ENCODE measurements at regions not wholly inside any gene's neighbourhood (a gene's known extent, or its start where the extent isn't known, plus 50 kb on each side); places are given as distances from the start of the nearest gene placed in this dataset.
"Not testable (repeated sequence)": the region's sequence is repeated elsewhere in the genome, so short reads cannot be mapped to it uniquely, and the experiment has no call there.

DNA sequence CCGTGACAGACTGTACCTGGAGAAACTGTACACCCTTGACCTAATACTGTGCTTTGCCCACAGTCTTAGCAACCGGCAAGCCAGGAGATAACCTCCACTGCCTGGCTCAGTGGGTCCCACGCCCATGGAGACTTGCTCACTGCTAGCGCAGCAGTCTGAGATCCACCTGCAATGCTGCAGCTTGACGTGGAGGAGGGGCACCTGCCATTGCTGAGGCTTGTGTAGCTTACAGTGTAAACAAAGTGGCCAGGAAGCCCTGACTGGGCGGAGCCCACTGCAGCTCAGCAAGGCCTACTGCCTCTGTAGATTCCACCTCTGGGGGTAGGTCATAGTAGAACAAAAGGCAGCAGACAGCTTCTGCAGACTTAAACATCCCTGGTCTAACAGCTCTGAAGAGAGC, 189.3 kb downstream of the EDEM1 start:
- H3K4me2 ChIP-seq (ENCODE audit: low read depth, low read length), result no peak overlapping the region
- no peak overlapping the region for H2AFZ ChIP-seq (ENCODE audit: low read length)
- no peaks in the 10 kb centered on the region for H3K27me3 ChIP-seq (replicated peaks; ENCODE audit: insufficient read depth, low read length)
- DNase-seq, result peak; percentile 58
- no peak for TF ChIP-seq EZH2 (optimal IDR thresholded peaks at IDR 0.05; ENCODE audit: low read depth, low read length)
- no peak for TF ChIP-seq EZH2phosphoT487 (IDR thresholded peaks at IDR 0.05; ENCODE audit: low read length)
- TF ChIP-seq, protein P1, sequence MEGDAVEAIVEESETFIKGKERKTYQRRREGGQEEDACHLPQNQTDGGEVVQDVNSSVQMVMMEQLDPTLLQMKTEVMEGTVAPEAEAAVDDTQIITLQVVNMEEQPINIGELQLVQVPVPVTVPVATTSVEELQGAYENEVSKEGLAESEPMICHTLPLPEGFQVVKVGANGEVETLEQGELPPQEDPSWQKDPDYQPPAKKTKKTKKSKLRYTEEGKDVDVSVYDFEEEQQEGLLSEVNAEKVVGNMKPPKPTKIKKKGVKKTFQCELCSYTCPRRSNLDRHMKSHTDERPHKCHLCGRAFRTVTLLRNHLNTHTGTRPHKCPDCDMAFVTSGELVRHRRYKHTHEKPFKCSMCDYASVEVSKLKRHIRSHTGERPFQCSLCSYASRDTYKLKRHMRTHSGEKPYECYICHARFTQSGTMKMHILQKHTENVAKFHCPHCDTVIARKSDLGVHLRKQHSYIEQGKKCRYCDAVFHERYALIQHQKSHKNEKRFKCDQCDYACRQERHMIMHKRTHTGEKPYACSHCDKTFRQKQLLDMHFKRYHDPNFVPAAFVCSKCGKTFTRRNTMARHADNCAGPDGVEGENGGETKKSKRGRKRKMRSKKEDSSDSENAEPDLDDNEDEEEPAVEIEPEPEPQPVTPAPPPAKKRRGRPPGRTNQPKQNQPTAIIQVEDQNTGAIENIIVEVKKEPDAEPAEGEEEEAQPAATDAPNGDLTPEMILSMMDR (IDR thresholded peaks at IDR 0.05; ENCODE audit: low read length), result no peak
- no peak overlapping the region for H3K4me3 ChIP-seq (ENCODE audit: low read length)
- H3K27ac ChIP-seq (ENCODE audit: low read length), result no peak overlapping the region
- H3K9ac ChIP-seq (ENCODE audit: low read length), result no peak overlapping the region
- no peaks in the 10 kb centered on the region for H4K20me1 ChIP-seq (ENCODE audit: insufficient read depth, low read length)
- H3K4me1 ChIP-seq (ENCODE audit: low read length), result no peaks in the 10 kb centered on the region
- H3K36me3 ChIP-seq (replicated peaks; ENCODE audit: insufficient read depth, low read length), result no peaks in the 10 kb centered on the region
- H3K79me2 ChIP-seq (ENCODE audit: low read length), result no peaks in the 10 kb centered on the region
- H3K9me2 ChIP-seq (replicated peaks; ENCODE audit: insufficient read depth, low read length), result no peaks in the 10 kb centered on the region
- no peaks in the 10 kb centered on the region for H3K9me3 ChIP-seq (replicated peaks; ENCODE audit: insufficient read depth, low read length)
- H3F3A ChIP-seq (ENCODE audit: insufficient read depth, low read length), result no peaks in the 10 kb centered on the region

DNA sequence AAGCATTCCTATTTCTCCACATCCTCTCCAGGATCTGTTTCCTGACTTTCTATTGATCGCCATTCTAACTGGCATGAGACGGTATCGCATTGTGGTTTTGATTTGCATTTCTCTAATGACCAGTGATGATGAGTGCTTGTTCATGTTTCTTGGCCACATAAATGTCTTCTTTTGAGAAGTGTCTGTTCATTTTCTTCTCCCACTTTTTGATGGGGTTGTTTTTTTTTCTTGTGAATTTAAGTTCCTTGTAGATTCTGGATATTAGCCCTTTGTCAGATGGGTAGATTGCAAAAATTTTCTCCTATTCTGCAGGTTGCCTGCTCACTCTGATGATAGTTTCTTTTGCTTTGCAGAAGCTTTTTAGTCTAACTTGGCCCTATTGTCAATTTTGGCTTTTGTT, 191.8 kb downstream of the EDEM1 start:
- not testable (repeated sequence) for H3K9ac ChIP-seq (ENCODE audit: low read length)

DNA sequence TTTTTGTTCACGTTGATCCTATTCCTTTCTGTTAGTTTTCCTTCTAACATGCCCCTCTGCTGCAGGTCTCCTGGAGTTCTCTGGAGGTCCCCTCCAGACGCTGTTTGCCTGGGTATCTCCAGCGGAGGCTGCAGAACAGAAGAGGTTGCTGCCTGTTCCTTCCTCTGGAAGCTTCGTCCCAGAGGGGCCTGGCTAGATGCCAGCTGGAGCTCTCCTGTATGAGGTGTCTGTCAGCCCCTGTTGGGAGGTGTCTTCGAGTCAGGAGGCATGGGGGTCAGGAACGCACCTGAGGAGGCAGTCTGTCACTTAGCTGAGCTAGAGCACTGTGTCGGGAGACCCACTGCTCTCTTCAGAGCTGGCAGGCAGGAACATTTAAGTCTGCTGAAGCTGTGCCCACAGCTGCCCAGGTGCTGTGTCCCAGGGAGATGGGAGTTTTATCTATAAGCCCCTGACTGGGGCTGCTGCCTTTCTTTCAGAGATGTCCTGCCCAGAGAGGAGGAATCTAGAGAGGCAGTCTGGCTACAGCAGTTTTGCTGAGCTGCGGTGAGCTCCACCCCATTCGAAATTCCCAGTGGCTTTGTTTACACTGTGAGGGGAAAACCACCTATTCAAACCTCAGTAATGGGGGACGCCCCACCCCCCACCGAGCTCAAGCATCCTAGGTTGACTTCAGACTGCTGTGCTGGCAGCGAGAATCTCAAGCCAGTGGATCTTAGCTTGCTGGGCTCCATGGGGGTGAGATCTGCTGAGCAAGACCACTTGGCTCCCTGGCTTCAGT, 196.2 kb downstream of the EDEM1 start:
- not testable (repeated sequence) for H3K27me3 ChIP-seq (replicated peaks; ENCODE audit: insufficient read depth, low read length); H4K20me1 ChIP-seq (ENCODE audit: insufficient read depth, low read length); H3F3A ChIP-seq (ENCODE audit: insufficient read depth, low read length); H3K36me3 ChIP-seq (replicated peaks; ENCODE audit: insufficient read depth, low read length); H3K9ac ChIP-seq (ENCODE audit: low read length); H3K79me2 ChIP-seq (ENCODE audit: low read length); H3K9me2 ChIP-seq (replicated peaks; ENCODE audit: insufficient read depth, low read length); H2AFZ ChIP-seq (ENCODE audit: low read length); H3K9me3 ChIP-seq (replicated peaks; ENCODE audit: insufficient read depth, low read length); H3K4me3 ChIP-seq (ENCODE audit: low read length); H3K4me1 ChIP-seq (ENCODE audit: low read length); H3K27ac ChIP-seq (ENCODE audit: low read length)
- 0 out of 2 replicates have a peak overlapping the region, but pooled peaks have one; percentile 19 for H3K4me2 ChIP-seq (ENCODE audit: low read depth, low read length)
- DNase-seq, result peak; percentile 59

More for the DNA sequence above, 191.8 kb downstream of the EDEM1 start:
- H2AFZ ChIP-seq (ENCODE audit: low read length); H4K20me1 ChIP-seq (ENCODE audit: insufficient read depth, low read length); H3K9me2 ChIP-seq (replicated peaks; ENCODE audit: insufficient read depth, low read length); H3K27me3 ChIP-seq (replicated peaks; ENCODE audit: insufficient read depth, low read length); H3K4me2 ChIP-seq (ENCODE audit: low read depth, low read length); H3K9me3 ChIP-seq (replicated peaks; ENCODE audit: insufficient read depth, low read length); H3K36me3 ChIP-seq (replicated peaks; ENCODE audit: insufficient read depth, low read length); H3K79me2 ChIP-seq (ENCODE audit: low read length); H3K27ac ChIP-seq (ENCODE audit: low read length); H3K4me3 ChIP-seq (ENCODE audit: low read length); H3F3A ChIP-seq (ENCODE audit: insufficient read depth, low read length); H3K4me1 ChIP-seq (ENCODE audit: low read length); DNase-seq: not testable (repeated sequence)

DNA sequence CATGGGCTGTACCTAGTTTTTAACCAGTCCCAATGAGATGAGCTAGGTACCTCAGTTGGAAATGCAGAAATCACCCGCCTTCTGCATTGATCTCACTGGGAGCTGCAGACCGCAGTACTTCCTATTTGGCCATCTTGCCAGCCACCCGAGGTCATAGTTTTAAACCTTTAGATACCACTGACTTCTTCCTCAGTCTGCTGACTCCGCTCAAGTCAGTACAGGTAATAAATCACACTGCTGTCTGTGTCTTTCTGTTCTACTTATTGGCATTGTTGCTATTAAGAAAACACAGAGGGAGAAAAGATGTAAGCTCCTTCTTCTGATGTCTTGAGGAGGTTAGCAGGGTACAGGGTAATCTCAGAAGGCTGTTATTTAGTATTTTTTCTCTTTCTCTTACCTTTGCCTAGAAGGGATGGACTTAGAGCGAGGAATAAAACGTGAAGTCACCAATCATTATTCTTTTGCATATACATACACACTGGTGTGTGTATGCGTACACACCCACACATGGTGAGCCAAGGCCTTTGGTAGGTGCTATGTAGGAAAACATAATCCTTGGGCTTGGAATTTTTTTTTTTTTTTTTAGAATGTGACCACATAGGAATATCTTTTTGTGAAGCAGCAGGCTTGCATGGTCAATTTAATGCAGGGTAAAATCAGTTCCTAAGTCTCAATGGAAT, 197.2 kb downstream of the EDEM1 start:
- H2AFZ ChIP-seq (ENCODE audit: low read length), result no peak overlapping the region
- no peaks in the 10 kb centered on the region for H3K27me3 ChIP-seq (replicated peaks; ENCODE audit: insufficient read depth, low read length)
- no peaks in the 10 kb centered on the region for H3K79me2 ChIP-seq (ENCODE audit: low read length)
- H3K4me1 ChIP-seq (ENCODE audit: low read length), result peaks cover 4% of the 10 kb centered on the region; the same call in 1 of the 2 replicates
- no peaks in the 10 kb centered on the region for H4K20me1 ChIP-seq (ENCODE audit: insufficient read depth, low read length)
- no peaks in the 10 kb centered on the region for H3K9me2 ChIP-seq (replicated peaks; ENCODE audit: insufficient read depth, low read length)
- TF ChIP-seq, protein P1 (IDR thresholded peaks at IDR 0.05; ENCODE audit: low read length), result no peak
- TF ChIP-seq EZH2 (optimal IDR thresholded peaks at IDR 0.05; ENCODE audit: low read depth, low read length), result no peak
- TF ChIP-seq EZH2phosphoT487 (IDR thresholded peaks at IDR 0.05; ENCODE audit: low read length), result no peak
- H3K27ac ChIP-seq (ENCODE audit: low read length), result no peak overlapping the region
- no peaks in the 10 kb centered on the region for H3K36me3 ChIP-seq (replicated peaks; ENCODE audit: insufficient read depth, low read length)
- H3F3A ChIP-seq (ENCODE audit: insufficient read depth, low read length), result no peaks in the 10 kb centered on the region
- H3K9ac ChIP-seq (ENCODE audit: low read length), result no peak overlapping the region
- no peak overlapping the region for H3K4me3 ChIP-seq (ENCODE audit: low read length)
- no peaks in the 10 kb centered on the region for H3K9me3 ChIP-seq (replicated peaks; ENCODE audit: insufficient read depth, low read length)
- no peak for DNase-seq
- no peak overlapping the region for H3K4me2 ChIP-seq (ENCODE audit: low read depth, low read length)
